Stimulated activated CD4-positive, alpha-beta T cell treated with anti-CD3 and anti-CD28 coated beads, Interleukin-2, amount 100 ng/mL, for 24 hours (primary cell): ENCODE measurements at regions not wholly inside any gene's neighbourhood (a gene's known extent, or its start where the extent isn't known, plus 50 kb on each side); places are given as distances from the start of the nearest gene placed in this dataset.
"Not testable (repeated sequence)": the region's sequence is repeated elsewhere in the genome, so short reads cannot be mapped to it uniquely, and the experiment has no call there.

Experiments
- DNase-seq, 2 donors: peaks; one replicate each; pipeline ENCODE4 v3.0.0-alpha.2; 2020

- no peak for DNase-seq
Measured at GRCh38 chr17:77038884-77039555, 101.7 kb upstream of the SEC14L1 start.

GRCh38 chr17:77042476-77043231 lies 98.1 kb upstream of the SEC14L1 start:
- DNase-seq: no peak

- no peak for DNase-seq
Measured at GRCh38 chr17:77045441-77046041, 95.2 kb upstream of the SEC14L1 start.

DNA sequence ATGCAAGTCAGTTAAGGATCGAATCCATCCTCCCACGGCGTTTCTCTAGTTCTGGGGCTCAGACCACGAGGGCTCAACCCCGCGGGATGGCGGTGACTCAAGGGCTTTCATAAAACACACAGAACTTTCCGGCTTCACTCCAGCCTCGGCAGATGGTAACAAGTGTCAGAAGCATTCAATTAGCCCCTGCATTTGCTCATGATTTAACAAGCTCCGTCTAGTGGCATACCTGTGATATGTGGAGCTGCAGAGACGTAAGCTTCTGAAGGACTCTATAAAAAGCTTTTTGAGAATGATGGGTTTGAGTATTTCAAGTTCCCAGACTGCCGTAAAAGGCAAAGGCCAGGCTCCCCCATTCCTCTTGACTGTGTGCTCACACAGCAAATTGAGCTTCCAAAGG lies 91.3 kb upstream of the SEC14L1 start:
- DNase-seq: no peak

DNA sequence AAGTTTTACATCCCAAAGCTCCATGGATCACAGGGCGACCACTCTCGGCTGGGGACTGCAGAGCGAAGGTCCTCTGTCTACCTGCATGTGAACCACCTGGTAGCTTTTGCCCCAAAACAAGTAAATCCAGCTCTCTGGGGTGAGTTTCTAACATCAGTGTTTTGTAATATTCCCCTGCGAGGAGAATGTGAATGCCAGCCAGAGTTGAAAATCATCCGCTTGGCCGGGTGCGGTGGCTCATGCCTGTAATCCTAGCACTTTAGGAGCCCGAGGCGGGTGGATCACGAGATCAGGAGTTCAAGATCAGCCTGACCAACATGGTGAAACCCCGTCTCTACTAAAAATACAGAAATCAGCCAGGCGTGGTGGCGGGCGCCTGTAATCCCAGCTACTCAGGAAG lies 89.9 kb upstream of the SEC14L1 start:
- DNase-seq: not testable (repeated sequence)

- DNase-seq: no peak
Measured at GRCh38 chr17:77054936-77055335, 85.8 kb upstream of the SEC14L1 start.

DNA sequence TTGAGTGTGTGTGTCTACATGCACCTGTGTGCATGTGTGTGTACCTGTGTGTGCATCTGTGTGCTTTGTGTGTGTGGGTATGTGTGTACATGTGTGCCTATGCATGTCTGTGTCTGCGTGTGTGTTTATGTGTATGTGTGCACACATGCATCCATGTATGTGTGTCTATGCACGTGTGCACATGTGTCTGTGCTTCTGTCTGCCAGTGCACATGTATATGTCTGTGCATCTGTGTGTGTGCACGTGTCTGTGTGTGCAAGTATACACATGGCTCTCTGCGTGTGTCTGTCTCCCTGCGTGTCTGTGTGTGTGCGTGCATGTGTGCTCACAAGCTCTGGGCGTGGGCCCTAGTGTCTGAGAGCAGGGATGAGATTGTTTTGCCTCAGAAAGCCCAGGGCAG lies 85.3 kb upstream of the SEC14L1 start:
- DNase-seq: no peak

- no peak for DNase-seq
Measured at GRCh38 chr17:77058016-77058415, 82.8 kb upstream of the SEC14L1 start.

DNA sequence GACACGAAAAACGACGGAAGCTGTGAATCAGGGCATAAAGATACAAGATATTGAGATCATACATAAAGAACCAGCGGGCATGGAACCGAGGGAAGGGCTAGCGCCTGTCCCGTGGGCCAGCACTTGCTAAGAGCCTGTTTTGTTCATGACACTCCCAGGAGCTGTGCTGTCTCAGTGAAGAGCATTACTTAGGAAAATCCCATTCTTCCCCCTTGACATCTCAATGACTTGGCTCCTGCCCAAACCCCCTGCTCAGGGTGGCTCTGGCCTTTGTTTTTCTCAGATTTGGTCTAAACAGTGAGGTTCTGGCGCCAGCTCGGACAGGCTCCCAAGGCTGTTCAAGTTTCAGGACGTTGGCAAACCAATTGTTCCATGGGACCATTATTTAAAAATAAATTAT lies 79.1 kb upstream of the SEC14L1 start:
- DNase-seq: no peak

DNA sequence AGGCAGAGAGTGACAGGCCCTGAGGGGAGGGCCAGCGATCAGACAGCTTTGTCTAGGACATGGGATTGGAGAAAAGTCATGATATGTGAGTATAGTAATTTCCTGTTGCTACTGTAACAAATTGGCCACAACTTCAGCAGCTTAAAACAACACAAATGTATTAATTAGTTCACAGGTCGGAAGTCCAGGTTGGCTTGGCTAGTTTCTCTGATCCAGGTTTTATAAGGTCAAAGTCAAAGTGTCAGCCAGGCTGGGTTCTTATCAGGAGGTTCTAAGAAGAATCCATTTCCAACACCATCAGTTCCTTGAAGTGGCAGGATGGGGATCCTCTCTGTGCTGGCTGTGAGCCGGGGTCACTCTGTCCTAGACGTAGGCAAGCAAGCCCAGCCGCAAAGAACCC lies 76.2 kb upstream of the SEC14L1 start:
- no peak for DNase-seq

GRCh38 chr17:77066165-77066564 lies 74.6 kb upstream of the SEC14L1 start:
- no peak for DNase-seq

GRCh38 chr17:77066726-77067409 lies 73.9 kb upstream of the SEC14L1 start:
- peak; percentile 46 to 51 for DNase-seq

GRCh38 chr17:77068915-77069314 lies 71.9 kb upstream of the SEC14L1 start:
- DNase-seq: no peak

DNA sequence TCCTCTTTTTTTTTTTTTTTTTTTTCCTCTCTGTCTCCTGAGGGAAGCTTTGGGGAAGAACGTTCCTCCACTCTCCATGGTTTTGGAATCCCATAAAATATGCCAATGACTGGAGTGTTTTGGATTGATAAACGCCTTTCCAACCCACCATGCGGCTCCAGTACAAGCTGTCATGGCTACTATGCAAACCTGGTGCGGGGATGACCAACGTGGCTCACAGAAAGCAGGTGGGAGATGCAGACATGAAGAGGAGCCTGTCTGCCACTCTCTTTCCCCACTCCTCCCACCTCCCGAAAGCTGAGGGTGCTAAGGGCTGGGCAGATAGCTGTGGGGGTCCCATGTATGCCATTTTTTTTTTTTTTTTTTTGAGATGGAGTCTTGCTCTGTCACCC lies 69.9 kb upstream of the SEC14L1 start:
- no peak for DNase-seq

- DNase-seq: no peak
Measured at GRCh38 chr17:77071925-77072490, 68.8 kb upstream of the SEC14L1 start.

GRCh38 chr17:77072670-77073069 lies 68.1 kb upstream of the SEC14L1 start:
- no peak for DNase-seq

DNA sequence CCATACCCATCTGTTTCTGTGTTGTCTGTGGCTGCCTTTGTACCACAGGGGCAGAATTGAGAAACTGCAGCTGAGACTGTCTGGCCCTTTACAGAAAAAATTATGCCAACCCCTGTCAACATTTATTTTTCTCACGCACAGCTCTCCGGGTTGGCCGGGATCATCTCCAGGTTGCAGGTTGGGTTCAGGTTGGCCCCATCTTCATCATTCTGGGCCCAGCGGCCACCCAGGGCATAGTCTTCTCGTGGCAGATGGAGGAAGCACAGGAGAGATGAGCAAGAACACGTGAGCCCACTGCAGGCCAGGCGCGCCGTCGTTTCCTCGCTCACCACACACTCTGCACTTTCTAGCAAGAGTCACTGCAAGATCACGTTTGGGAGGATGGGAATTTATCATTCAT lies 66.1 kb upstream of the SEC14L1 start:
- no peak for DNase-seq

DNA sequence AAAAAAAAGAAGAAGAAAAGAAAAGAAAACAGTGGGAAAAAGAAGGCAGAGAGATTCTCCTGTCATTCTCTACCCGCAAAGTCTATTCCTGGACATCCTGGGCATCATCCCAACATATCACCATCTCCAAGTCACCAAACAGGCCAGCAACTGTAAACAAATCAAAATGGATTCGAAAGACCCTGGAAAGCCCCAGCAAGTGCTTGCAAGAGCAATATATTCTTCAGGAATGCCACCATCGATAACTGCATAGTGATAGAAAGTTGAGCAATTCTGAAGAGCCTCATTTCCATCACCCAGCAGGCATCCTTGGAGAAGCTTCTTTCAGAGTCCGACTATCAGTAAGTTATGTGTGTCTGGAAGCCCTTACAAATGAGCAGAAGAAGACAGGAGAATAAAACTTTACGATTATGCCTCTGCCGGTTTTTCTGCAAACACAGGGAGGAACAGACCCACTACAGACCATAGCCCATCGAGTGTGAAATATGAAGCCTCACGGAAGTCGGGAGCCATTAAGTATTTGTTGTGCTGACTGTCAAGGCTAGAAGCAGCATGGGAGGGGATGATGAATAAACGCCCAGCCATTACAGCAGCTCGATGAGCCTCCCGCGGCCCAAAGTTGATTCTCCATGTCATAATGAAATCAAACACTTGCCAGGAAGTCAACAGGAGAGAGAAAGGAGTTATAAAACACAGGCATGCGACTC lies 64.5 kb upstream of the SEC14L1 start:
- no peak for DNase-seq

GRCh38 chr17:77083531-77083930 lies 57.2 kb upstream of the SEC14L1 start:
- DNase-seq: no peak

DNA sequence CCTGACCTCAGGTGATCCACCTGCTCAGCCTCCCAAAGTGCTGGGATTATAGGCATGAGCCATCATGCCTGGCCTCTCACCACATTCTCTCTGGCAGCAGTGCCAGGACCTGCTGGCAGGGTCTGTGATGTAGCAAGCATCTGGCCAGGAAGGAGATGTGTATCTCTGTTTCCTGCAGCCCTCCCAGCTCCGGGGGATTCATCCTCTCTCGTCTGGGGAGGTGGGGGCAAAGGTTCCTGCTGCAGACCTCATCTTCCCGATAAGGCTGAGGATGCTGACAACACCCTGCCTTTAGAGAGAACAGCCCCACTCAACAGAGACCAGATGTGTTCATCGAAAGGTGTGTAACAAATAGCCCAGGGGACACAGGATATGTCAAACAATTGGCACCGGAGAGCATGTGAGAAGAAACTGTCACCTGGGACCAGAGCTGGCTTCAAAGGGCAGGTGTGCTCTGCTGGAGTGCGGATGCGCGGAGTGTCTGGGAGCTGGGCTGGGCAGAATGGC lies 54.8 kb upstream of the SEC14L1 start:
- no peak for DNase-seq

DNA sequence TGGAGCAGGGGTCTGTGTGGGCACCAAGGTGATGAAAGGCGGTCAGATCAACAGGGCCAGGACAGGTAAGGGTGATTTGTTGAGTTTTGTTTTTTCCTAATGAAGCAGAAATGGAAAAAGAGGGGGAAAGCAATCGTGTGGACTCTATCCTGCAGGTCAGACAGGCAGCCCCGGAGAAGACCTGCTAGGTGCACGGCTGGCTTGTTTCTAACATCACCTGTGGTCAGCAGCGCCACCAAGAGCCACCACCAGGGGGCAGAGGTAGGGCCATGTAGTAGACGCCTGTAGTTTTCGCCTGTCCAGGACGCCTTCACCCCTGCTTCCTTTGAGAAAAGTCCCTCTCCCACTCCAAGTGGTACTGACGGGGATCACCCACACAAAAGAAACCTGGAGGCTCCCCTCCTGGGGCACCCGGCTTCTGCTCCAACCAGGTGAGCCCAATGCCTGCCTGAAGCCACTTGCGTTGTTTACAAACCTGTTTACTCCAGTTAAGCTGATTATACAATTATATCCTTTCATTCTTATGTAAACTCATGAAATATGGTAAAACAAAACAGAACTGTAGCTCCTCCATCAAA lies 54.2 kb upstream of the SEC14L1 start:
- peak; percentile 91 for DNase-seq
